Stomach (tissue), 4 donors: ENCODE measurements at regions not wholly inside any gene's neighbourhood (a gene's known extent, or its start where the extent isn't known, plus 50 kb on each side); places are given as distances from the start of the nearest gene placed in this dataset.

Experiments used
- EP300 ChIP-seq: sonication (generic); formaldehyde crosslinking; IDR thresholded peaks from one replicate; pipeline ENCODE4 v1.6.1; 2017; ENCODE audit warnings: antibody characterized with exemption
- POLR2A ChIP-seq, 4 donors: fragments of 450-650 bp; IDR thresholded peaks; one replicate each; pipeline ENCODE4 v1.6.1; 2016; ENCODE audit warnings: antibody characterized with exemption in 4 of 4, control low read depth in 2 of 4, mild to moderate bottlenecking in 1 of 4, moderate library complexity in 1 of 4
- POLR2AphosphoS5 ChIP-seq, 3 donors: sonication (generic); formaldehyde crosslinking; IDR thresholded peaks; one replicate each; pipeline ENCODE4 v1.6.1; 2016; ENCODE audit warnings: antibody characterized with exemption in 3 of 3
- TF ChIP-seq, protein P1 (sequence below), 7 experiments: fragments of 450-650 bp in 4 of 7; fragments of 200-600 bp in 3 of 7; sonication (generic) in 3 of 7; IDR thresholded peaks; one replicate each; pipeline ENCODE4 v1.5.1; 2016 to 2019; ENCODE audit warnings: antibody characterized with exemption in 7 of 7, control low read depth in 2 of 7, mild to moderate bottlenecking in 1 of 7

DNA sequence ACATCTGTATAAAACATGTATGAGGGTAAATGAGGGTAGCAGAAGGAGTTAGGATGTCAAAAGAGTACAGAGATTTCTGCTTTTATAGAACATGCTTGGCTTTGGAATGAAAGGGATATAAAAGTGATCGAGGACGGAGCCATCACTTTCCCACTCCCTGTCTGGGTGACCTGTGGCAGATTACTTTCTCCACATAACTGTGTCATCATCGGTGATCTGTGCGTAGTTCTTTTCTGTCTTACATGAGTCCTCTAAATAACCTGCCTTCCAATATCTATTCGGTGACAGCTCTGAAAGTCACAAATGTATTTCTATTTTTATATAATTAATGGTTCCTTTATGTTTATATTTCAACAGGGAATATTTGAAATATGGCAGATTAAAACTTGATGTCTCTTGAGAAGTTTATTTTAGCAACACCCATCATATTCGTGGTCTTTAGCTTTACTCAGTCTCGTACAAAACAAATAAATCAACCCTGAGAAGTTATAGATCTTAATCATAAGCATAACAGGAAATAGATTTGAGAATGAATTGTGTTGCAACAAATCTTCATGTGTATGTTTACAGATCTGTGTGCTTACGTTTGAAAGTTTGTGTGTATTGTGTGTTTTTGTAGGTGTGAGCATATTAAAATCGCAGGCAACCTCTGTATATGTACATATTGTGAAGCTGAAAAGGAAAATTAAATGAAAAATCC lies 1094.3 kb downstream of the EFNB2 start:
- TF ChIP-seq POLR2AphosphoS5 (IDR thresholded peaks at IDR 0.05) (no peak), POLR2A (IDR thresholded peaks at IDR 0.05) (no peak), EP300 (no peak)
- TF ChIP-seq, protein P1, sequence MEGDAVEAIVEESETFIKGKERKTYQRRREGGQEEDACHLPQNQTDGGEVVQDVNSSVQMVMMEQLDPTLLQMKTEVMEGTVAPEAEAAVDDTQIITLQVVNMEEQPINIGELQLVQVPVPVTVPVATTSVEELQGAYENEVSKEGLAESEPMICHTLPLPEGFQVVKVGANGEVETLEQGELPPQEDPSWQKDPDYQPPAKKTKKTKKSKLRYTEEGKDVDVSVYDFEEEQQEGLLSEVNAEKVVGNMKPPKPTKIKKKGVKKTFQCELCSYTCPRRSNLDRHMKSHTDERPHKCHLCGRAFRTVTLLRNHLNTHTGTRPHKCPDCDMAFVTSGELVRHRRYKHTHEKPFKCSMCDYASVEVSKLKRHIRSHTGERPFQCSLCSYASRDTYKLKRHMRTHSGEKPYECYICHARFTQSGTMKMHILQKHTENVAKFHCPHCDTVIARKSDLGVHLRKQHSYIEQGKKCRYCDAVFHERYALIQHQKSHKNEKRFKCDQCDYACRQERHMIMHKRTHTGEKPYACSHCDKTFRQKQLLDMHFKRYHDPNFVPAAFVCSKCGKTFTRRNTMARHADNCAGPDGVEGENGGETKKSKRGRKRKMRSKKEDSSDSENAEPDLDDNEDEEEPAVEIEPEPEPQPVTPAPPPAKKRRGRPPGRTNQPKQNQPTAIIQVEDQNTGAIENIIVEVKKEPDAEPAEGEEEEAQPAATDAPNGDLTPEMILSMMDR (IDR thresholded peaks at IDR 0.05), result no peak
